ENCODE measurements at regions not wholly inside any gene's neighbourhood (a gene's known extent, or its start where the extent isn't known, plus 50 kb on each side); places are given as distances from the start of the nearest gene placed in this dataset.
"Not testable (repeated sequence)": the region's sequence is repeated elsewhere in the genome, so short reads cannot be mapped to it uniquely, and the experiment has no call there.

- no peak for DNase-seq
These were observed 4786.8 kb upstream of the OR11H1 start for GRCh38 chr22:10741210-10741609.

DNA sequence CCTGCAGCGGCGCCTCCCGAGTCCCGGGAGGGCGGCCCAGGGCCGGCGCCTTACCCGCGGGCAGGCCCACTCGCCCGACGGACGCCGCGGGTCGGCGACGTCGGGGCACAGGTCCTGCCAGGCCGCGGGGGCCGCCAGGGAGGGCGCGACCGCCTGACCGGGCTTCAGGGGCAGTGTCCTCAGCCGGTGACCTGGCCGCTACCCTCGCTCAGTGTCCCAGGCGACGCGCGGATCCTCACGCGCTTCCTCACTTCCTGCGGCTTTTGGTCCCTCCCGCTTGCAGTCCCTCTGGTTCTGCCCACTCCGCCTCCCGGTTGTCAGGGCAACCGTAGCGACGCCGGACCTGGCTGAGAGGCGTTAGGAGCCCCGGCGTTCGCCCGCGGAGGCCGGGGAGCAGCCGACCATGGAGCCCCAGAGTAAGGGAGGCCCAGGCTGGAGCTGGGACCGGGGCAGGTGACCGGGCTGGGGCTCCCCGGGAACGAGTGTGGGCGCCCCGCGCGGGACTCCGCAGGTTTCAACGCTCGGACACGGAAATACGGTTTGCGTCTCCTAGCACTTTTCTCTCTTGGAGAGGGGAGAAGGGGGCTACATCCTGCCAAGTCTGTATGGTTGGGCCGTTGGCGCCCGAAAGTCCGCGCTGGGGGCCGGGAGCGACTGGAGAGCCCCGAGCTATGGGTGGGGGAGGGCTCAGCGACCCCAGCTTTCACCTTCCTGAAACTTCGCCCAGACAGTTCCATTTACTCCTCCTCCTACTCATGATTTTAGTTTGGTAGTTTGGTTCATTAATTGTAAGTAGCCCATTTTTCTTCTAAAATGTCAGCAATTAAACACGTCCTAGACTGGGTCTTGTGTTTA is 4786.0 kb upstream of the OR11H1 start:
- not testable (repeated sequence) for DNase-seq

DNA sequence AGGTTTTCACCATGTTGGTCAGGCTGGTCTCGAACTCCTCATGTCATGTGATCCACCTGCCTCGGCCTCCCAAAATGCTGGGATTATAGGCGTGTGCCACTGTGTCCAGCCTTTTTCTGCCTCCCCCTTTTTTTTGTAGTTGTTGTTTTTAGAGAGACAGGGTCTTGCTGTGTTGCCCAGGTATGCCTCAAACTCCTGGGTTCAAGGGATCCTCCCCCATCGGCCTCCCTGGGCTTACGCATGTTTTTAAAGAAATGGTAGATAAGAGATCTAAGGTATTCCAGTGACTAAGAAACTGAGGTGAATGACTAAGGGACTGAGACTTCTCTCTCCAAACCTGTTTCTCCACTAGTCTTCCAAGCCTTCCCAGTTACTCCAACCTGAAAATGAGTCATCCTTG is 4781.6 kb upstream of the OR11H1 start:
- DNase-seq = not testable (repeated sequence)

- not testable (repeated sequence) for DNase-seq
These were observed 4780.8 kb upstream of the OR11H1 start for GRCh38 chr22:10747227-10747626.

DNA sequence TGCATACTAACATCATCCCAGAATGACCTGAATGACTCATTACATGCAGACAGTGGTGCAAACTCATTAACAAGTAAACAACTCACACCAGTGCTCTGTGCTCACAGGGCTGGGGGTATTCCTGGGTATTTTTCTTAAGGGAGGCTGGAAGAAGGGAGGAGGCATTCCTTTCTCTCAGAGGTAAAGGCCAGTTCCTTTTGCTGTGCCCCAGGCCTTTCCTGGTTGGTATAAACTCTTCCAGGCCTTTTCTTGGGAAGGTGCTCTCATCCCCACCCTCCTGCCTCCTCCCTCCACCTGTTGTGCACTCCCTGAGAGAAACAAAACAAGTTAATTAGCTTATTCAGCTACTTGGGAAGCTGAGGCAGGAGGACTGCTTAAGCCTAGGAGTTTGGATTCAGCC is 4779.2 kb upstream of the OR11H1 start:
- DNase-seq = not testable (repeated sequence)

GRCh38 chr22:10749423-10749822 is 4778.6 kb upstream of the OR11H1 start:
- not testable (repeated sequence) for DNase-seq

- DNase-seq = not testable (repeated sequence)
These were observed 4774.4 kb upstream of the OR11H1 start for GRCh38 chr22:10753566-10753965.

GRCh38 chr22:10755350-10755749 is 4772.6 kb upstream of the OR11H1 start:
- not testable (repeated sequence) for DNase-seq

GRCh38 chr22:10760418-10760817 is 4767.6 kb upstream of the OR11H1 start:
- not testable (repeated sequence) for DNase-seq

DNA sequence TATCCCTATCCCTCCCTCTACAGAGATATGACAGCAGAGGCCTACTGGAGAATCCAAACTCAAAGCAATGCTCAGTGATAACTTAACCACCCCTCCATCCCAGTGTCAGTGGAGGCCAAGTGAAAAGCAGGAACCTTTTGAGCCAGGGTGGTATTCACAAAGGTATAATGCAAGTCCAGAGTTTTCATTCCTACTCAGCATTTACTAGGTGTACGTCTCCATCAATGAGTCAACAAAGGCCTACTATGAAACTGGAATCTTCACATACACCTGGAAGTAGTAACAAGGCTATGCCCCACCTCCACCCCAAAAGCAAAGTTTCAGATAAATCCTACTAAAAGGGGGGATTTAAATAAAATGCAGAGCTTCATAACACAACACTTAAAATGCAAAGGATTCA is 4761.7 kb upstream of the OR11H1 start:
- not testable (repeated sequence) for DNase-seq

GRCh38 chr22:10768875-10769274 is 4759.1 kb upstream of the OR11H1 start:
- DNase-seq = not testable (repeated sequence)

GRCh38 chr22:10771744-10772143 is 4756.2 kb upstream of the OR11H1 start:
- DNase-seq = not testable (repeated sequence)

DNA sequence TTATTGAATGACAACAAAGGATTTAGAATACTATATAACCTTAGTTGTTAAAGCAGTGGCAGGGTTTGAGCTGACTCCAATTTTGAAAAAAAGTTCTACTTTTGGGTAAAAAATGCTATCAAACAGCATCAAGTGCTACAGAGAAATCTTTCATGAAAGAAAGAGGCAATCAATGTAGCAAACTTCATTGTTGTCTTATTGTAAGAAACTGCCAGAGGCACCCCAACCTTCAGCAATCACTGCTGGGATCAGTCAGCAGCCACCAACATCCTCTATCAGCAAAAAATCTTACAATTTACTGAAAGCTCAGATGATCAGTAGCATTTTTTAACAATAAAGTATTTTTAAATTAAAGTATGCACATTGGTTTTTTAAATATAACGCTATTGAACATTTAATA is 4754.7 kb upstream of the OR11H1 start:
- DNase-seq = not testable (repeated sequence)

DNA sequence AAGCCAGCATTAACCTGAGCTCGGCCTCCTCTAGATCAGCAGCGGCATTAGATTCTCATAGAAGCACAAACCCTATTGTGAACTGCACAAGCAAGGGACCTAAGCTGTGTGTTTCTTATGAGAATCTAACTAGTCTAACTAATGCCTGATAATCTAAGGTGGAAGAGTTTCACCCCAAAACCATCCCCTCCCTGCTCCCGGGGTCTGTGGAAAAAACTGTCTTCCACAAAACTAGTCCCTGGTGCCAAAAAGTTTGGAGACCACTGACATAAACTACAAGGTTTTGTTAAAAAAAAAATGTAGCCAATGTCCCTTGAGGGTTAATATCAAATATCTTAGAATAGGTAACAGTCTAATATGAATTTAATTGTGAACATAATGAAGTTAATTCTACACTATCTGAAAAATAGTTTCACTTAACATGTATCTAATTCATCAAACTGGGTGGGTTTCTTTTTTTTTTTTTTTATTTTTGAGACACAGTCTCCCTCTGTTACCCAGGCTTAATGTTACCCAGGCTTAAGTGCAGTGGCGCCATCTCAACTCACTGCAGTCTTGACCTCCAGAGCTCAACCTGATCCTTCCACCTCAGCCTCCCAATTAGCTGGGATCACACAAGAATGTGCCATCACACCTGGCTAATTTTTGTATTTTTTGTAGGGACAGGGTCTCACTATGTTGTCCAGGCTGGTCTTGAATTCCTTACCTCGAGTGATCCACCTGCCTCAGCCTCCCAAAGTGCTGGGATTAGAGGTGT is 4752.2 kb upstream of the OR11H1 start:
- not testable (repeated sequence) for DNase-seq

- not testable (repeated sequence) for DNase-seq
These were observed 4751.6 kb upstream of the OR11H1 start for GRCh38 chr22:10776358-10776729.

GRCh38 chr22:10777733-10778132 is 4750.3 kb upstream of the OR11H1 start:
- not testable (repeated sequence) for DNase-seq

DNA sequence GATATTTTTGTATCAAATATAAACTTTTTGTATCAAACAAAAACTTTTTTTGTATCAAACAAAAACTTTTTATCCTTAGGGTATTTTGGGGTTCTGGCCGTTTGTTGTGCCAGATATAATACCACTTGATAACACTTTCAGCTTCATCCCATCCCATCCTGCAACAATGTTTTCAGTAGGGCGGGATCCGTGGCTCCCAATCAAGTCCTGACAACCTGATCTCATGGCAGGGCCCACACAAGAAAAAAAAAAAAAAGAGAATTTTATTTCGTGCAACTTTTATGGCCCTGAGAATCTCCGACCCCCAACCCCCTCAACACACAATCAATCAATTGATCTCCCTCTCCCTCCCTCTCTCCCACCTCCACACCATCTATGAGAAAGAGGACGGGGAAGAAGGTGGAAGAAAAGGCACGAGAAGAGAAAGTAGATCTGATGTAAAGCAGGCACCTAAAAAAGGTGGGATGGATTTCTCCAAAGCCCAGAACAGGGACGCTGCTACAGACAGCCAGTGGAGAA is 4749.6 kb upstream of the OR11H1 start:
- DNase-seq = no peak

DNA sequence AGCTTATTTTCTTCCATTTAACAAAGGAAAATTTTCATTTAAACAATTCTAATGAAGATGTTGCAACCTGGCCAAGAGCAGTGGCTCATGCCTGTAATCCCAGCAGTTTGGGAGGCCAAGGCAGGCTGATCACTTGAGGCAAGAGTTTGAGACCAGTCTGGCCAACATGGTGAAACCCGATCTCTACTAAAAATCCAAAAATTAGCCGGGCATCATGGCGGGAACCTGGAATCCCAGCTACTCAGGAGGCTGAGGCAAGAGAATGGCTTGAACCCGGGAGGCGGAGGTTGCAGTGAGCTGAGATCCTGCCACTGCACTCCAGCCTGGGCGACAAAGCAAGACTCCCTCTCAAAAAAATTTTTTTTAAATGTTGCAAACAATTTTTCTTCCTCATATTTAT is 4748.8 kb upstream of the OR11H1 start:
- DNase-seq = not testable (repeated sequence)

- no peak for DNase-seq
These were observed 4747.7 kb upstream of the OR11H1 start for GRCh38 chr22:10780281-10780680.

DNA sequence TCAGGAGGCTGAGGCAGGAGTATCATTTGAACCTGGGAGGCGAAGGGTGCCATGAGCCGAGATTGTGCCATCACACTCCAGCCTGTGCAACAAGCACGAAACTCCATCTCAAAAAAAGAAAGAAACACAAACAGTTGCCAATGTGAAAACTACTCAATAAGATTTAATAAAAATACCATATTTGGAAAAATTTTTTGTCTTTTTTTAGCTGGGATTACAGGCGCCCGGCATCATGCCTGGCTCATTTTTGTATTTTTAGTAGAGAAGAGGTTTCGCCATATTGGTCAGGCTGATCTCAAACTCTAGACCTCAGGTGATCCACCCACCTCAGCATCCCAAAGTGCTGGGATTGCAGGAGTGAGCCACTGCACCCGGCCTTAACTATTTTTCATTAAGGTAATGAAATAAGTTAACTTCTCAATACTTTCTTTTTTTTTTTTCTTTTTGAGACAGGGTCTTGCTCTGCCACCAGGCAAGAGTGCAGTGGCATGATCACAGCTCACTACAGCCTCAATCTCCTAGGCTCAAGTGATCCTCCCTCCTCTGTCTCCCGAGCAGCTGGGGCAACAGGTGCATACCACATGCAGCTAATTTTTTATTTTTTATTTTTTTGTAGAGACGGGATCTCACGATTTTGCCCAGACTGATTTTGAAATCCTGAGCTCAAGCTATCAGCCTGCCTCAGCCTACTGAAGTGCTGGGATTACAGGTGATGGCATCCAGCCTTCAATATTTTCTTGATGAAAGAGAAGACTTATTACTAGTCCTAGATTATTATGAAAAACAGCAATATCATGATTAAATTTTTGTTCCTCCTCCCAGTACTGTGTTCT is 4746.2 kb upstream of the OR11H1 start:
- DNase-seq = no peak
